Dermis microvascular lymphatic vessel endothelial cell (primary cell): ENCODE measurements at regions not wholly inside any gene's neighbourhood (a gene's known extent, or its start where the extent isn't known, plus 50 kb on each side); places are given as distances from the start of the nearest gene placed in this dataset.
A peak's percentile ranks its signal among the peaks of the same experiment; 100 is the strongest.
"Not testable (repeated sequence)": the region's sequence is repeated elsewhere in the genome, so short reads cannot be mapped to it uniquely, and the experiment has no call there.

Experiments
- DNase-seq, 2 donors: peaks; one replicate each; pipeline versions ENCODE4 v3.0.0 to v3.0.0-alpha.2; 2010; ENCODE audit warnings: low read depth in 2 of 2

DNA sequence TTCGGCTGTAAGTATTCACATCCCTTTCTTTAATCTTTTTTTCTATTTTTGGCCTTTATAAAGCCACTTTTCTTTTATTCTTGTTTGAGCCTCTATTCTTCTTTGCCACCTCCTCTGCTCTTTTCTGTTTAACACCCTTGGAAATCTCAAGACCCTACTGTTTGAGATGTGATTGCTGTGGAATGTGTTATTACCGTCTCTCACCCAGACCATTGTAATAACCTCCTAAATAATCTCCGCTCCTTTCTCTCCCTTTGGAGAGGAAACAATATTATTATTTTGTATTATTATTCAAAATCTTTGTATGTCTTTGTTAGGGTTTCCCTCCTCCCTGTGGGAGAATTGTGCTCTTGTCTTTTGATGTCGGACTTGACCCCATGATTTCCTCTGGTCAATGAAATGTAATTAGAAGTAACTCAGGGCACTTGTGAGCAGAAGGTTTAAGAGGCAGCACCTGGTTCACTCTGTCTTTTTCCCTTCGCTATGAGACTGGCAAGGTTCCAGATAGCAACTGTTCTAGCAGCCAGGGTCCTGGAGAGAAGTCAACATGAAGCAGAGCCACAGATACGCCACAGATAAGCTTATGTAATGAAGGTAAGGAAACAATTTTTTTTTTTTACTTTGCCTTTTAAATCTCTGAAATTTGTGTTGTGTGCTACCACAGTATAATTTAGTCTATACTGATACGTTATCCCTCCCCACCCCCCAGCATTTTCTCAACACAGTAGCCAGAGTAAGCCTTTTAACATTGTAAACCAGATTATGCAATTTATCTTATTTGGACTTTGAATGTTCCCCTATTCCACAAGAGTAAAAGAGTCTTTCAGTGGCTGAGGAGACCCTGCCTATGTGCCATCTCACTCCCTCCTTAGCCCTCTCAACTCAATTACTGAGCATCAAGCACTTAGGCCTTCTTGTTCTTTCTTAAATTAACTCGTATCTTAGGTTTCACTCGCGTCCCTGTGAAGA is 601.2 kb upstream of the ZNF804A start:
- DNase-seq, result no peak

- DNase-seq, result no peak
These were observed 600.1 kb upstream of the ZNF804A start for GRCh38 chr2:183998041-183998796.

GRCh38 chr2:183998797-183999190 is 599.5 kb upstream of the ZNF804A start:
- DNase-seq, result no peak

- no peak for DNase-seq
These were observed 593.9 kb upstream of the ZNF804A start for GRCh38 chr2:184004289-184004947.

- DNase-seq, result no peak
These were observed 593.2 kb upstream of the ZNF804A start for GRCh38 chr2:184004948-184005672.

GRCh38 chr2:184006998-184007397 is 591.3 kb upstream of the ZNF804A start:
- no peak for DNase-seq

DNA sequence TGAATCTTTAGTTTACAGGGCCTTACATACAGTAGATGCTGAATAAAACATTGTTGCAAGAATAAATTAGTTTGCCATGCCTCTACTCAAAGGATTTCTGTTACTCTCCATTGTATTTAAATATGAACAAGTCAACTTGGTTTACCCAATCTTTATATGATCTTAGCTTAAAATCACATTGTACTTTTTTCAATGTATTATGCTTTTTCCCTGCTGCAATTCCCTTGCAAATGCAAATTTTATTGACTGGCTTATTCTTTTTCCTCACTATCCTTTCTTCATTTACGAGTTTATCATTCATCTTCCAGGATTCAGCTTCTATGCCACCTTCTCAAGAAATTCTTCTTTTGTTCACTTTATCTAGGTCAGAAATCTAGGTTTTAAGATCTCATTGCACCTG is 571.4 kb upstream of the ZNF804A start:
- no peak for DNase-seq

GRCh38 chr2:184030245-184030644 is 568.1 kb upstream of the ZNF804A start:
- no peak for DNase-seq

DNA sequence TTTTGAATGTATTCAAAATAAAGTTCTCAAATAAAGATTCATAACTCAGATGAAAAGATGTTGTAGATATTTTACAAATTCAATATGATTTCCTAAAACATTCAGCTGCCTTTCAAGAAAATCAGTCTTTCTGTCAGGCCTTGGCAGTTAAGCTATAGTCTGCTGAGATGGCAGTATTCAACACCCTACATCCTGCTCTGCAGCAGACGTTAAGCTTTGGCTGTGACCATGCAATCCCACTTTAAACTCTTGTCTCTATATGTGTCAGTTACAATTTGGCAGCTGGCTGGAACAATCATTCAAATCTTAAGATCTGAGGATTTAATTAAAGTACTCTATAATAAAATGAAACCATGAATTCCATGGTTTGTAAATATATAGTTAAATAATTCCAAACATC is 567.3 kb upstream of the ZNF804A start:
- DNase-seq, result no peak

- DNase-seq, result no peak
These were observed 566.8 kb upstream of the ZNF804A start for GRCh38 chr2:184031402-184032147.

- no peak for DNase-seq
These were observed 565.3 kb upstream of the ZNF804A start for GRCh38 chr2:184032983-184033382.

DNA sequence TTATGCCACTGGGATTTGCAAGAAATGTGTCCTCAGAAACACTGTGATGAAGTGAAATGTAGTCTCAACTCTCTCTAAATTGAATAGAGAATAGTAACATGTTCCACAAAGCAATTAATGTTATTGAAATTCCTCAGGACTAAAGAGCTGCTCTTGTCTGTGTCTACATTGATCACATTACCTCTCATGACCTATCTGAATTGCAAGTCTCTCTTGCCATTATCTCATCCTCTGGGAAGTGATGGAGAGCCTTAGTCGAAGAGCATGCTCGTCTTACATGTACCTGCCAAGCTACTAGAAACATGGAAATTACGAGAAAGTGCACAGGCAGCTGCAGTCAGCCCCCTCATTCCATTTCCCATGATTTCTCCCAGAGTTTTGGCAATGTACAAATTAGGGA is 561.1 kb upstream of the ZNF804A start:
- DNase-seq, result no peak

DNA sequence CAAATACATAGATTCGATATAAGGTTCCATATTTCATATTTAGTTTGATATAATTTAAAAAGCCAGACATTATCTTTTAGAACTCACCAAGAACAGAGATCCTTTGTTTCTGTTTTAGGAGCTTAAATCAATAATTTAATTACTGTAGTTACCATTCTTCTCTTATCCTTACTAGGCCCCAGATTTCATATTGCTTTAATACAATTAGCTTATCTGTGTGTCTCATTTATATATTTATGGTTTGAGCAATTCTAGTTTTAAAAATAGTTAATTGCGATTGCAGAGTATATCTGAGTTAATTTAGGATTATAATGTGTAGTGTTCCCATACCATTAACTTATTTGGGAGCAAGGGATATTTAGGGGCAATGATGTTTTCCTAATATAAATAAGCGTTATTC is 558.8 kb upstream of the ZNF804A start:
- no peak for DNase-seq

- DNase-seq, result no peak
These were observed 558.1 kb upstream of the ZNF804A start for GRCh38 chr2:184040230-184040629.

- no peak for DNase-seq
These were observed 557.3 kb upstream of the ZNF804A start for GRCh38 chr2:184041077-184041476.

DNA sequence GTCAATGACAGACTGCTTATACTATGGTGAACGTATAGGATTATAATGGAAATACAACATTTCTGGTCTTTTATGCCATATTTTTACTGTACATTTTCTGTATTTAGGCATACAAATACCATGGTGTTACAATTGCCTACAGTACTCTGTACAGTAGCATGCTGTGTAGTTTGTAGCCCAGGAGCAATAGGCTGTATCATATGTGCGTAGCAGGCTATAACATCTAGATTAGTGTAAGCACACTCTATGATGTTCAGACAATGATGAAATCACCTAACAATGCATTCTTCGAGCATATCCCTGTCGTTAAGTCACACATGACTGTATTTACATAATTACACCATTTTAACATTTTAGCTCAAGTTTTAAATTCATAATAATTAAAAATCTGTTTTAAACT is 556.6 kb upstream of the ZNF804A start:
- no peak for DNase-seq

DNA sequence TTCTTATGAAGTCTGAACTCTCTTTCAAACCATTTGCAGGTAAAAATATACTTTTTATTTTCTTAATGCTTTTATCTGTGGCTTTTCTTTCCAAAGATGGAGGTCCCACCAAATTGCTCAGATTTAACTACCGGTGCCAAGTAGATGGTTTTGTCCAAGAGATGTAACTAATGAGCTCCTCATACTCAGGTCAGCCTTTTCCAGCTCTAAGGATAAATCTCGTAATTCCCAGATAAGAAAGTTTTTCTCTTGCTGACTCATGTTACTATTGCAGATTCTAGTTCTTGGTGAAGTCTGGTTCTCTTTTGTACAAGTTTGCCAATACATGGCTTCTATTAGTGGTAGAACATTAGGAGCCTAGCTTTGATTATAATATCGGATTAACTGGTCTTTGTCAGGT is 550.8 kb upstream of the ZNF804A start:
- DNase-seq, result no peak

DNA sequence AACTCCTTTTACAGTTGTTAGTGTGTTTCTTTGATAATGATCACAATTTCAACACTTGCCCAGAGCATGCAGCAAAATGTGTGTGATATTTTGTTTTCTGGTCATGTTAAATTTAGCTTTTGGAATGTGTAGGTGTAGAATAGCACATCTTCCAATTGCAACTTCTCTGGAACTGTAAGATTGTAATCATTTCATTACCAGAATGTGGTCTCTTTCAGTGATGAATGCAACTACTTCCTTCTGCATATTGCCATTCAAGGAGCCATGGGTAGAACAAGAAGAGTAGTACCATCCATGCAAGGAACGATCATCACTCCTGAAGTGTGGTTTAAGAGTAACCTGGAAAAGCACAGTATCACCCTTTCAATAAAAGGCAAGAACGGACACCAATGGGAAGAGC is 548.8 kb upstream of the ZNF804A start:
- no peak for DNase-seq

GRCh38 chr2:184053326-184053725 is 545.0 kb upstream of the ZNF804A start:
- peak; percentile 16 to 24 for DNase-seq

DNA sequence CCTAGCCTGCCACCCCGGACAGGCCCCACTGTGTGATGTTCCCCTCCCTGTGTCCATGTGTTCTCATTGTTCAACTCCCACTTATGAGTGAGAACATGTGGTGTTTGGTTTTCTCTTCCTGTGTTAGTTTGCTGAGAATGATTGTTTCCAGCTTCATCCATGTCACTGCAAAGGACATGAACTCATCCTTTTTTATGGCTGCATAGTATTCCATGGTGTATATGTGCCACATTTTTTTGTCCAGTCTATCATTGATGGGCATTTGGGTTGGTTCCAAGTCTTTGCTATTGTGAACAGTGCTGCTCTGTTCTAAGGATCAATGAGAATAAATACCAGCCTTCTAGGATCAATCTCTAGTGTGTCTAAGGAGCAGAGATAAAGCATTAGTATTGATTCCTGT is 543.9 kb upstream of the ZNF804A start:
- not testable (repeated sequence) for DNase-seq

DNA sequence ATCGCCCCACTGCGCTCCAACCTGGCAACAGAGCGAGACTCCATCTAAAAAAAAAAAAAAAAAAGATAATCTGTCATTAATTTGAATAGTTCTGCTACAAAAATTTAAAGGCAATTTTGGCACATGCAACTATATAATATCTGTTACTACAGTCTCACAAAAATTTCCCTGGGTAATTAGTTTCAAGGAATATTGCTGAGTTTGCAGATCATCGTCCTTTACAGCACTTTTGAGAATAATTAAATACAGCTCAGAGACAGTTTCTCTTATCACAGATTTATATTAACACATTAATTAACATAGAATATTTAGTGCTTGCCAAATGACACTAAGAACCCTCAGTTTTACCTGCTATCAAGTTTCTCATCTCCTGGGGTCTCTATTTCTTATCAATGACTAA is 540.4 kb upstream of the ZNF804A start:
- DNase-seq, result no peak
